ENCODE measurements at regions not wholly inside any gene's neighbourhood (a gene's known extent, or its start where the extent isn't known, plus 50 kb on each side); places are given as distances from the start of the nearest gene placed in this dataset.
"Not testable (repeated sequence)": the region's sequence is repeated elsewhere in the genome, so short reads cannot be mapped to it uniquely, and the experiment has no call there.

DNA sequence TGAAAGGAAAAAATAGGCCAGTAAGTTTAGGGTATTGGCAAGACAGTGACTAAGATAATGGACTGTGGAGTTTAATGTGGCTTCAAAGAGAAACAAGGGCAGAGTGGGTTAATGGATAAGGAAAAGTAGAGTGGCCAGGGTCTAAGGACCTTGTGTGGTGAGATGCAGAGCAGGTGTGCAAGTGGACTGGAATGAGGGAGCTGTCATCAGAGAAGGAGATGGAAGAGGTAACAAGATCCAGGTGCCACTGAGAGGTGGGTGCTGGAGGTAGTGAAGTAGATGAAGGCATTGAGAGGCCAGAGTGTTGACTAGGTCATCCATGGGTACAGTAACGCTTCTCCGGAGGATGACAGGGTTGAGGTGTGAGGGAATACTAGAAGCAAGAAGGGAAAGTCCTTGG, 136.1 kb downstream of the QRSL1 start:
- no peak for DNase-seq

DNA sequence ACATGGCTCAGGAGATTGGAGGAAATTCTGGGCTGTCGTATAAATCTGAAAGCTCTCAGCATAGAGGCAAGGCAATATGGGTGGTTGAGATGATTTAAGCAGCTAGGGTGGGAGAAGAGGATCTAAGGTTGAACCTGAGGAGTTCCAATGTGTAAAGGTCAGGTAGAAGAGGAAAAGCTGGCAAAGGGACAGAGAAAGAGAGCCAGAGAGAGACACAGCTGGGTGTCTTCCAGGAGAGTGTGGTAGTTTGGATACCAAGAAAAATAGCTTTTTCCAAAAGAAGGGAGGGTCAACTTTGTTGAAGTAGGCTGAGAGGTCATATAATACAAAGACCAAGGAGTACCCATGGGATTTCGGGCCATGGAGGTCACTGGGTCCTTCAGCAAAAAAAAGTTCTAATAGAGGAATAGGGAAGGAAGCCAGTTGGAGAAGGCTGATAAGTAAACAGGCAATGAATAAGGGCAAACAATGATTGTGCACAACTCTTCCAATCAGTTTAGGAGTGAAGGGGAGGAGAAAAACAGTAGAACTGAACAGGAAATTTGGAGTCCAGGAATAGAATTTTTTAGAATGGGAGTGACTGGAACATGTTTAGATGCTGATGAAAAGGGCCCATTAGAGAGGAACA, 135.1 kb downstream of the QRSL1 start:
- DNase-seq, result no peak

DNA sequence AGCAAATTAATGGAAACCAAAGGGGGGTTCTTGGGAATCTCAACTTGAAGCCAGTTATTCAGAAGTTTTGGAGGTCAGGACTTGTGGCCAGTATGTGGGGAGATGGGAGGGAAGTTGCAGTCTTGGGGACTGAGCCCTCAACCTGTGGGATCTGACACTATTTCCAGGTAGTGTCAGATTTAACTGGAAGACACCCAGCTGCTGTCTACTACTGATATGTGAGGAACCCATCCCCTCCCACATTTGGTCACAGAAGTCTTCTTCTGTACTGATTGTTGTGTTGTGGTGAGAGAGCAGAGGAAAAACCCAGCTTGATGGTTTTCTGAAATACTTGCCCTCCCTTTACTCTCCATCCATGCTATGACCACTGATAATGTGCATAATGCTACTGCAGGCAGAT, 134.0 kb downstream of the QRSL1 start:
- no peak for DNase-seq

DNA sequence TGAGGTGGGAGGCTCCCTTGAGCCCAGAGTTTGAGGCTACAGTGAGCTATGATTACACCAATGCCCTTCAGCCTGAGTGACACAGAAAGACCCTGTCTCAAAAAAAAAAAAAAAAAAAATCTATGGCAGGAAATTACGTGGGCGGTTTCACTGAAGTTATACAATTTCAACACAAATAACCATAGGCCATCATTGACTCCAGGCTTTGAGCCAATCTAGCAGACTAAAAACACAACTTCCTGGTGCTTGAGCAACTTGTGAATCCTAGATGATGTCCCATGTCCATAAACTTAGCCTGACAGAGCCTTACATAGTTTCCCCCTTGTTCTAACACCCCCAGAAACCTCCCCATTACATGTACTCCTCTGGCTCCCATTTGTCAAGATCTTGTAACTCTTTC, 131.8 kb downstream of the QRSL1 start:
- no peak for DNase-seq

DNA sequence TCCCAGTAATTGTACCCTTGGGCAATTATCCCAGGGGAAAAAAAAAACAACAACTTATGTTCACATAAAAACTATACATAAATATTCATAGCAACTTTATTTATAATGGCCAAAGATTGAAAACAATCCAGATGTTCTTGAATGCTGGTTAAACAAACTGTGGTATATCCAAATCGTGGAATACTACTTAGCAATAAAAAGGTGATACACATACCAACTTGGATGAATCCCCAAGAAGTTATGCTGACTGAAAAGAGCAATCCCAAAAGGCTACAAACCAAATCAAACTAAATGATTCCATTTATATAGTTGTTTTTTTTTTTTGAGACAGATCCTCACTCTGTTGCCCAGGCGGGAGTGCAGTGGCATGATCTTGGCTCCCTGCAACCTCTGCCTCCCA, 129.7 kb downstream of the QRSL1 start:
- DNase-seq, result no peak

DNA sequence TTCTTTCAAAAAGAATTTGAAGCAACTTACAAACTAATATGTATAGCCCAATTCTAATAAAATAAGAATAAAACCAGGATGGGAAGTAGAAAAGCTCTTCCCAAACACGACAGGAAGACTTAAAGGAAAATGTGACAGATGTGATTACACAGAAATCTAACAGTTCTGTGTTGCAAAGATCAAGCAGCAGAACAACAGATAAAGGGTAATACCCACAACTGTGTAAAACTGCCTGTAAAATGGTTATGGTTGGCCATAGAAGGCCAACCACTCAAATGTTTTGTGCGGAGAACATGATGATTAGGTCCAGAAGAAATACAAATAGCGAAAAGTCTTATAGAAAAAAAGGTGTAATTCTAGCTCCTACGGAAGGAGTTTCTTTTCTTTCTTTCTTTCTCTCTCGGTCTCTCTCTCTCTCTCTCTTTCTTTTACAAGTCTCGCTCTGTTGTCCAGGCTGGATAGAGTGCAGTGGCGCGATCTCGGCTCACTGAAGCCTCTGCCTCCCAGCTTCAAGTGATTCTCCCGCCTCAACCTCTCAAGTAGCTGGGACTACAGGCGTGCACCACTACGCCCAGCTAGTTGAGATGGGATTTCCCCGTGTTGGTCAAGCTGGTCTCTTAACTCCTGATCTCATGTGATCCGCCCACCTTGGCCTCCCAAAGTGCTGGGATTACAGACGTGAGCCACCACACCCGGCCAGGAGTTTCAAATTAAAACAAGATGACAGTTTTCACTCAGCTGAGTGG, 128.5 kb downstream of the QRSL1 start:
- DNase-seq, result no peak

DNA sequence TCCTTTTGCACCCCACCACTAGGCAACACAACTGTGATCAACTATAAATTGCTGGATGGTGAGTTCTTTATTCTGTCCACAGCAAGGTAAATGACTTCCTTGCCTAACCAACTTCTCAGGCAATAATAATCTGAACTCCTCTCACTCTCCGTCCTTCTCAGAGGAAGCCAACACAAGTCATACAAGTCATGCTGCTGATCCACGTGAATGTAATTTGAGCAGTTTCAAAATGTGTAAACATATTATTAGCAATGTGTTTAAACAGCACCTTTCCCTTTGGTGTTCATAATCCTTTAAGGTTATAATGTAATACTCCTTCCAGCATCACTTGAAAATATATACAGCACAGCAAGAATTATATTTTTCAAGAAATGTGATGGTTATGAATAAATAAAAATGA, 127.9 kb downstream of the QRSL1 start:
- DNase-seq, result no peak

DNA sequence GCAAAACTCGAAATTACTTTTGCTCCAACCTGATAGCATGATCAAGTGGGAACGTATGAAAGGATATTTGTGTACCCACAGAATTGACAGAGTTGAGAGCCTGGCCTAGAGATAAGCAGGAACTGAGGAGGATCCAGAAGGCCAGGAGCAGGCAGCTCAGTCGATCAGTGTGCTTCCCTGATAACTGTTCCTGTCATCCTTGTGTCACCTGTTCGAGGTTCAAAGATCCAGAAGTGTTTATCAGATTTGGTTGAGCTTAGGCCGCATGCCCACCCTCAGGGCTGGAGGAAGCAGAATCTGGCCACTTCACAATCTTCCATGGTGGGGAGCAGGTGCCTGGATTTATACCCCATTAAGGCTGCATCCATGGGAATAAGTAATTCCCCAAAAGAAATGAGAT, 124.8 kb downstream of the QRSL1 start:
- no peak for DNase-seq

DNA sequence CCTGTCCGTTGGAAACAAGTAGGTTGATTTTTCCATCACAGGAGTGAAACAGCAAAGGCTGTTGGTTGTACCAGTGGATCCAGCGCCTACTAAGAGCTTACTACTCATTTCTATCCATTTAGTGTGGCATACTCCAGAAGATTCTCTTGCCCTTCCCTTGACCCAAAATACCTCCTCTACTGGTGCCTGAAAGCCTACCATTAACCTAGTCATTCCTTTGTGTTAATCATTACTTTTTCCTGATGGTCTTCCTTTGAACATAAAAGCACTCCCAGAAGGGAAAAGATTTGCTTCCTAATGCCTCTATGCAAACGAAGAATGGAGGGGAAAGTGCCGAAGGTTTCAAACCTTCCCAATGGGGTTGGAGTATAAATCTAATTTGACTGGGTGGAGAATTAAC, 123.3 kb downstream of the QRSL1 start:
- DNase-seq, result no peak

DNA sequence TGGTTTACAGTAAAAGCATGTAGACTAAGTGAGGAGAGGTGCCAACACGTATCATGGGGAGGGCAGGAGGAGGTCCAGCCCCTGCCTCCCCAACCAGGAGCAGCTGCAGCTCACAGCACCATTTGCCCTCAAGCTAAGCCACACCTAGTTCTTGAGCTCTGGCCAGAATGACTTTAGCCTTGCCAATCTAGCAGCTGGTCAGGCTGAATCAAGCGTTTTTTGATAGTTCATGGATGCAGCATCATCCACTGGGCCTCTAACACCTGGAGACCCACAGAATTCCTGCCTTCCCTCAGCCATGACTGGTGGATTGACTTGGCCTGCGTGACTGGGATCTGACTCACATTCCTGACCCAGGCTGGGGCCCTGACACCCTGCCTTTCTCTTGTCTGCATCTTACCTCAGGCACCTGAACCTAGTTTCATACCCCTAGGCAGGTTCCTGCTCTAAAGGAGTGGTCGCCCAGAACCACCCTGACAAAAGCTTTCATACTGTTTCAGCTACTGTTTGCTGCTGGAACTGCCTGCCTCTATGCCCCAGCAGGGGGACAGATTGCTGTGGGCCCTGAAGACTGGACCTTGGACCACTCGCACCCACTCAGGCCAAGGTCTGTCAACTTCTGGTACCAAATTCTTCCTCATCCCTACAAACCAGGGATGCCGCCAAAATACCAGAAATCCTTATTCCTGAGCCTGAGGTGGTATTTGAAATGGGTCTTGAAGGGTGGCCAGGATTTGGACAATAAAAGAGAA, 122.3 kb downstream of the QRSL1 start:
- no peak for DNase-seq

DNA sequence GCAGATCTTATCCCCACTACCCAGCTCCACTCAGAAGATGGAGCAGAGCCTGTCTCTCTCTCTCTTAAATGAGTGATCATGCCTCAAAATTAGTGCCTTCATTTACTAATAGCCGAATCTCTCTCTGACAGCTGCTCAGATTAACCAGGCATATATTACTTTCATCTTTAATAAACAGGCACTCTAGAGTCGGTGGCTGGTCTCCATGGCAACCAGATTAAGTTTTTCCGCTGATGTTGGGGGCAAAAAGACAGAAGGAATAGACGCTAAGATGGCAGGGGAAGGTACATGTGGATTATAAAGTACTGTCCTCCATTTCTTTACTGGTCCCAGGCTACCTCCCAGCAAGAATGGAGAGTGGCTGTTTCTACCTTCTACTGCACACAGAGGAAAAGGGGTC, 121.6 kb downstream of the QRSL1 start:
- DNase-seq, result no peak

DNA sequence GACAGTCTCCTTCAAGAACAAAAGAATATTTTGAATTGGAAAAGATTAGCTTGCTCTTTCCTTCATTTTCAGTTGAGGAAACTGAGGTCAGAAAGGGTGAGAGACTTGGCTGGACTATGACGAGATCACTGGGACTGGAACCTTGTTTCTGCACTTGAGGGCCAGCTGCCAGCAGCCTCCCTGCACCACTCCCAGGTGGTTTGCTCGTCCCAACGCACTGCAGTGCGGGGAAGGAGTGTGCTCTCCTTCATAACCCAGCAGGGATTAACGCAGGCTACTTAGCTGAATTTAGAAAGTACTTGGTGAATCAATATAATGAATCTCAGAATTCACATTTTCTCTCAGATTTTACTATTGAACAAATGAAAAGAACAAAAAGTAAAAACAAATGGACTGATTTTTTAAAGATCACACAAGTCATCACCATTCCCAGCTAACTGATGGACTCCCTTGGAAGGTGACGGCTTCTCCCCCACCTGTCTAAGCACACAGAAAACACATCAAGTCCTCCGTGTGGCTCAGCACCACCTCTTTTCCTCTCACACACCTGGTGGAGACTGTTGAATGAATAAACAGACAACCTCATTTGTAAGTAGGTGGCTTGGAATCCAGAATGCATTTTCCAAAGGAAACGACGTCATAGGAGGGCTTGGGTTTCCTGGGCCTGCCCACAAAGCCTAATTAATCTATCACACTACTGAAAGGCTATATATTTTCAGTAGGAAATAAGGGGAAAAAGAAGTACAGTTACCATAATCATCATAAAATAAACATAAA, 121.0 kb downstream of the QRSL1 start:
- no peak for DNase-seq

DNA sequence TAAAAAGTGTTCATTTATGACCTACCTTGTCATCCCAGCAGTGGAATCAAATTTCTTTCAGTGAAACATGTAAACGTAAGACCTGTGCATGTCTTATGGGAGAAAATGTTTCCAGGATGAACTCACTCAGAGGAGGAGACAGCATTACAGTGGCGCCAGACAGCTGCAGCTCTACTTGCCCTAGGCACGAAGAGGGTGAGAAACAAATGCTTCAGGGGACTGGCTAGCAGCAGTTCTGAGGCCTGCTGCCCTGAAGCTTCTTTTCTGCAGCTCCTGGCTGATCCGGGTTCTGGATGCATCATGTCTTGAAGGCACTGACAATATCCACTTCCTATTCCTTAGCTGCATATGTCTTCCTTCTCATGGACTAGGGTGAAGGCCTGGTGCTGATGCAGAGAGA, 120.2 kb downstream of the QRSL1 start:
- no peak for DNase-seq

DNA sequence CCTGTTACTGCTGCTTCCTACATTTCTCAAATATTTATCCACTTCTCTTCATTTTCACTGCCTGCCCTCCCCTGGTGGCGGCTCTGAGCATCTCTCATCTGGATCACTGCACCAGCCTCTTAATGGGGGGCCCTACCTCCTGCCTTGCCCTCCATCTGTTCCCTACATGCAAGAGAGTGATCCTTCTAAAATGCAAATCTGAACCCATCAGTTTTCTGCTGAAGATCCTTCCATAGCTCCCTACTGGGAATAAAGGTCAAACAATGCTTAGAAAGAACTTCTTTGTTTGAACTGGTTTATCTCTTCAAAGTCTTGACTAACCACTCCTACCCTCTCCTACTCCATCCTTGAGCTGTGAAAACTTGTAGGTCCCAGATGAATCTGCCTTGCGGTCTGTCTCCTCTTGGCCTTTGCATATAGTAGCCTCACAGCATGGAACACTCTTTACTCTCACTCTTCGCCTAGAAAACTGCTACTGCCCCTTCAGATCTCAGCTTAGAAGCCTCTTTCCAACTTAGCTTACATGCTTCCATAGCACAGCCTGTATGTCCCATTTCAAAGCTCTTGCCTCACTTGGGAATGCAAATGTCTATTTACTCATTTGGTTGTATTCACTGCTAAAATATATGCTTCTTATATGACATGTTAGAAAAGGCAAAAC, 119.3 kb downstream of the QRSL1 start:
- no peak for DNase-seq

DNA sequence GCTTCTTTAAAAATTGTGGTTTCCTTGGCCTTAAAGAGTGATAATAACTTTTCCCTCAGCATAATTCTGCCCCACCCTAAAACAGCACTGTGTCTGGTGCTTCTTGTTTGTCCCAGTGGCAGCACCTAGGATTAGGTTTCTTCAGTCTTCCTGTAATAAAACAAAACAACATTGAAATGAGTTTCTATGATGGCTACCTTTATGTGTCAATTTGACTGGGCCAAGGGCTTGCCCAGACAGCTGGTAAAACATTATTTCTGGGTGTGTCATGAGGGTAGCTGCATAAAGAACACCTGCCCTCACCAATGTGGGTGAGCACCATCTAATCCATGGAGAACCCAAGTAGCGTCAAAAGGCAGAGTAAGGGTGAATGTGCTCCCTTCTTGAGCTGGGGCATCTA, 117.8 kb downstream of the QRSL1 start:
- no peak for DNase-seq

DNA sequence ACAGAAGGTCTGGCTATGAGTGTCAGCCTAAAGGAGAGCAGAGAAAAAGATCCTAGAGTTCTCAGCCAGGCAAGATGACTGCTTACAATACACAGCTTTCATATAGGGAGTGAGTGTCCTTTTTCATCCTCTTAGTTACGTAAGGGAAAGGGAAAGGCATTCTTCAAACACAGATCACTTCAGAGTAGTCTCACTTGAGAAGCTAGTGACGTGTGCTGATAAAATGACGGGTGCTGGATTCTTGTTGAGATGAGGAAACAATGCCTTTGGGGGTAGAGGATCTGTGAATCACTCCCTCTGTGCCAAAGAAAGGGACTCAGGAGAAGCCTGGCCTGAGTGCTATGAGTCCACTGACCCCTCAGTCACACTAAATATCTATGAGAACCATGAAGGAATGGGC, 117.3 kb downstream of the QRSL1 start:
- DNase-seq, result no peak

DNA sequence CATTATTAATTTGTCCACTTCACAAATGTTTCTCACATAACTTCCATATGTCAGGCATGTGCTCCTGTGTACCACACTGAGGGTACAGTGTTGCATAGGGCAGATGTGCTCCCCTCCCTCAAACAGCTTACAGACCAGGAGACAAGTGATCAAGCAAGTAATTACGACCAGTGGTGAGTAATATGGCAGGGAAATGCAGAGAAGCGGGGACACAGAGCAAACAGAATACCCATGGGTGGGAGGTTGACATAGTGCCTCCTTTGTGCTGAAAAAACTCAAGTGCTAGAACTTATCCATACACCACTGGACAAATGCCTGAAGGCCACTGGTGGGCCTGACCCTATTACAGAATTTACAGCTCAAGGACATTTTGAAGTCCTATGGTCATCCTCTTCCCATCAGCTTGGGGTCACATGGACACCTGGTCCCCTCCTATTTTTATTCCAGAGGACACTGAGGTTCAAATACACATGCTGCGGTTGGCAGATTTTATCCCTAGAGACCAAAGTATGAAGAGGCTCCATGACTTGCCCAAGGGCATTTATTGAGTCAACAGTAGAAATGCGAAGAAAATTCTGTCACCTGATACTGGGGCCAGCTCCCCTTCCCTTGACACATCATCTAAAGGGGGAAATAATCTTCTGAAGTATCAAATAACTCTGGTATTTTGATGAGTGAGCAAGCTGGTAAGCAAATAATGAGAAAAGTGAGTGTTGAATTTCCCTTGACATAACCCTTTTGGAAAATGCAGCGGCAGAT, 116.6 kb downstream of the QRSL1 start:
- no peak for DNase-seq

DNA sequence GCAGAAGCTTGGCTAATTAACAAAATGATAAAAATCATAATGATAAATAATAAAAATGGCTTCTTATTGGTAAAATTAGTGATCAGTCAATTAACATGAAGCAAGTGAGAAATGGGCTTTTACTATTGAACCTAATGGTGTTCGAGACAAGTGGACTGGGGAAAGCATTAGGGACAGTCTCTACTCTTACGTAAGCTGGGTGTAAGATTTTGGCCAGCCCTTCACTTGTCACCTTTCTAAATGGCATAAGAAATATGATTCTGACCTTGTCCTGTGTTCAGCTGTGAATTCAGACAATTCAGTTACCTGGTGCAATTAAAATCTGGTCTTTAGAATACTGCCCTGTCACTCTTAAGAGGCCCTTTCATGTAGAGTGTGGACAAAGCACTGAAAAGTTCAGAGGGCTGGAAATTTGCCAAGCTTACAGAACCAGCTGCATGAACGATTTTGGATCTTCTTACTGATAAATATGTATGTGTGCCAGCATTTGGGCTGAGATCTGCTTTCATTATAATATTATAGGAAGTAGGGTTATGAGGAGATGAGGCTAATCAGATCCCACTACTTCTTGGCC, 115.9 kb downstream of the QRSL1 start:
- no peak for DNase-seq

DNA sequence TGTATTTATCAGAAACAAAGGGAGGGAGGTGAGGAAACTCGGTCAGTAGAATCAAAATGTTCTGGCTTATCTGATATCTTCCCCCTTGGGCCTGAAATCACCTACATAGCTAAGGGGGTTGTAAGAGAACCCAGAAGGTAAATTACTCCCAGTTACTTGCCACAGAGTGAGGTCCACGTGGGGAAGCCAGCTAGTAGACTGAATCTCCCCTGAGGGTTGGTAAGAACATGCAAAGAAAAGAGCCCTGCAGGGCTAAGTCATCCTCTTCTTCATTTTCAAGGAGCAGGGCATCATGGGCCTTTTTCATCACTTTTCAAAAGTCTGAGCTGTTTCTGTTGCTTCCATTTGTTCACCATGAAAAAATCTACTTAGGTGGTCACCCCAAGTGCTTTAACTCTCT, 115.4 kb downstream of the QRSL1 start:
- DNase-seq, result no peak

DNA sequence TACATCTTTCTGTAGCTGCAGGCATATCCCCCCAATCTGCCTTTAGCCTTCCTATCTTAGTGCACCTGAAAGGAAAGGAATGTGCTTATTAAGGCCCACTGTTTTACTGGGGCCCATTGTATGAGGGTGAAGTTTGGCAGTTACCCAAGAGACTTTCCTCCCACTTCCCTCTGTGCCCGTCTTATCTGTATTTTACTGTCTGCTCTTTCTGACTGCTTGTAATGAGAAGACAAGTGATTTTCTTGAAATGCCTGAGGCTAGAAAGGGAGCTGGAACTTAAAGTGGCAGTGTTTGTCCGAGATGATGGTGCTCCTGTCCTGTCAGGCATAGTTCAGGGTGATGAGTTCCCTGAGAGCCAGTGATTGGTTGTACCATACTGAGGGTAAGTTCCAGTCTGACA, 114.7 kb downstream of the QRSL1 start:
- DNase-seq, result not testable (repeated sequence)

DNA sequence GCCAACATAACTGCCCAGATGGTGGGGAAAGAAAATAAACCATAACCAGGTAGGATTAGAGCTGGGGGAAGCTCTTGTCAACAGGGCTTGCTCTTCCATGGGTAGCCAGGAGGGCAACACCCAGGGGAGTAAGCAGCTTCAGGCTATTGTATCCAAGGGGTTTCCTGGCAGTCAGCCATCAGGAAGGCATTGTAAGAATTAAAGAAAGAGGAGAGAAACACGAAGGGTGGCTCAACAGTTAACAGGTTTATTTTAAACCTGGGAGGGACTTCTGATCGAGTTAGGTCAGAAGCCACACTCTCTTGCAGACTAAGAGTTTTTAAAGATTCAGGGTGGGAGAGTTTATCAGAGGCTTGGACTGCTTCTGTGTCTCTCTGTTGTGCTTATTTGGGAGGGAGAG, 114.2 kb downstream of the QRSL1 start:
- no peak for DNase-seq

DNA sequence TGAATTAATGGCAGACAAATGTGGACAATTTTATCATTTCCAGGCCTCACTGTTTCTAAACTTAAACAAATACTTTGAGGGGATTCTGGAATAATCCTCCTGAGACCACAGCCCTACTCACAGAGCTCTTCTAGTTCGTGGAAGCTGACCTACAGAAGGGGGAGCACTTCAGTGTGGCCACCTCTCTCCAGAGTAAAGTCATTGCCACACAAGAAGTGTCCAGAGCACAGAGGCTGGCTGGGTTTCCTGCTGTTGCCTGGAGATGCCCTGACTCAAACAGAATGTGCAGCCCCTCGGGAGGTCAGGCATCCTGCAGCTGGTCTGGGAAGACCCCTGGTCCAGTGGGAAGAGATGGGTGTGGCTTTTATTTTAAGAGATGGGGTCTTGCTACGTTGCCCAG, 110.9 kb downstream of the QRSL1 start:
- no peak for DNase-seq

Measured in RPMI8226 (cell line).